Hematopoietic multipotent progenitor cell treated with erythropoietin and hydrocortisone succinate and interleukin-3 and kit ligand, for 17 days (in vitro differentiated cells): ENCODE measurements at regions not wholly inside any gene's neighbourhood (a gene's known extent, or its start where the extent isn't known, plus 50 kb on each side); places are given as distances from the start of the nearest gene placed in this dataset.

Experiments
- DNase-seq: peaks from one replicate; pipeline ENCODE4 v3.0.0-alpha.2; 2015; ENCODE audit warnings: low spot score

DNA sequence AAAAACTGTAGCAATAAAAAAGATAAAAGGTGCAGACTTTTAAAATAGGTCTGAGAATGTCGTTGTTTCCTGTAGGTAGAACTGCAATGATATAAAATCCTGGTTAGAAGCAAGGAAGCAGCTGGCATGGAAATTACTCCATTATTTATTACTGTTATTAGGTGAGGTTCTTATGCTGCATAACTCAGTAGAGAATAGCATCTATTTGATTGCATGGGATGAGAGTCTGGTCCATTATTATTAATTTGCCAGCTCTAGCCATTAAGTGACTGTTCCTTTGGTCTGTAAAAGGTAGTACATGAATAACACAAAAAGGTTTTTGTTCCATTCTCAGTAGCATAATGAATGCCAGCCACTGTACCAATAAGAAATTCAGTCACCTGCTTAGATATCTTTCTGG lies 358.6 kb downstream of the RBM43 start:
- no peak for DNase-seq

DNA sequence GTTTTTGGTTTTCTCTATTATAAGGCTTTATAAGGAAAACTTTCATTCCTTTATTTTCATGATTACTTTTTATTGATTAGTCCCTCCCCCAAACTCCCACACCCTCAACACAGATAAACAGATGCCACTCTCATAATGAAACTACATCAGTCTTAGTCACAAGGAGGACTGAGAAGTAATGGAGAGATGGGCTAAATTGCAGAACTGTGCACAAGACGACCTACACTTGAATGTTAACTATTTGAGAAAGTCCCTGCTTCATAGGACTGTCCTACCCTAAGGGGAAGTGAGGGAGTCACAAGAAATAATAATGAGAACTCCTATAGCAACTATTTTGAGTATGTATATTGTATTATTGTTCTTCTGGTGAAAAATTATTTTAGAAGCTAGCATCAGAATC lies 360.8 kb downstream of the RBM43 start:
- DNase-seq, result no peak

GRCh38 chr2:150895968-150896367 lies 365.7 kb downstream of the RBM43 start:
- no peak for DNase-seq

DNA sequence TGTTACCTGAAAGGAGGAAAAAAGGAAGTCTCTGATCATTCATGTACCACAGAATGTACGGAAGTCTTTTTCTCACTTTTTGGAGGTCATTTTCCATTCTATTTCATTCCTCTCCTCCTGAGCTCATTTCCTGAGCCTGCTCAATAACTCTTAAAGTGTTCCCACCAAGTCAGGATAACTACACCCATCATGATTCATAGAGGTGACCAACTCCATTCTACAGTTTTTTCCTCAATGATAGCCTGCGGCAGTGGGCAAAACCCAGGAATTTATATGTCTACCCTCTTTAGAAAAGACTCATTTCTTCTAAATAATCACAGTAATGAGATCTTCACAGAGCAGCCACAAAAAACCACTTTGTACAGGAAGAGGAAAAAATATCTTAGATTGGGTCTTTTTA lies 372.5 kb downstream of the RBM43 start:
- DNase-seq, result no peak

- DNase-seq, result no peak
Observed at GRCh38 chr2:150888337-150888736, 373.3 kb downstream of the RBM43 start.

- no peak for DNase-seq
Observed at GRCh38 chr2:150887926-150888325, 373.7 kb downstream of the RBM43 start.

- no peak for DNase-seq
Observed at GRCh38 chr2:150885774-150886386, 375.8 kb downstream of the RBM43 start.

DNA sequence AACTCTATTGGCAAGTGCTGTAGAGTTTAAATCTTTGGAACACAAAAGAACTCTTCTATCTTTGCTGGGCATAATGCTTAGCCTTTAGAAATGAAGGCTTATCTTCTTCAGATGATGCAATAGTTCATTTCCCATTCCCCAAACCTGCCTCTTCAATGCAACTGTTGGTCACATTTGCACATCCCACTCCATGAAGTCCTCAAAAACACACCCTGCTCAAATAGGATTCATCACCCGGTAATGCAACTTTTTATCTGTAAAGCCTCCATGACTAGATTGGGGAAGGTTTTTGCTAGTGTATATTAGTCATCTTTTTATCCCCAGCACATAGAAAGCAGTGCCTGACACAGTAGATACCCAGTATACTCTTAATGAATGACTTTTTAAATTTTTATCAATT lies 376.4 kb downstream of the RBM43 start:
- no peak for DNase-seq

DNA sequence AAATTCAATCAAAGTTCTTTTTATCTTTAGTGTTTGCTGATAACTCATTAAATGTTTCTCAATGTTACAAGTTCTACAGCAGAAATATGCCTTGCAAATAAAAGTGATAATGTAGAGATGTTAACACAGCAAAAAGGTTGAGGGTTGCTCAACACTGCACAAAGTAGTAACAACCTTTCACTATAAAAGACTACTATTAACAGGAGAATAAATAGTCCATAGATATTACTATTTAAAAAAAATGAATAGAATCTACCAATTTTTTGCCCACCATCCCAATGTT lies 378.1 kb downstream of the RBM43 start:
- no peak for DNase-seq

DNA sequence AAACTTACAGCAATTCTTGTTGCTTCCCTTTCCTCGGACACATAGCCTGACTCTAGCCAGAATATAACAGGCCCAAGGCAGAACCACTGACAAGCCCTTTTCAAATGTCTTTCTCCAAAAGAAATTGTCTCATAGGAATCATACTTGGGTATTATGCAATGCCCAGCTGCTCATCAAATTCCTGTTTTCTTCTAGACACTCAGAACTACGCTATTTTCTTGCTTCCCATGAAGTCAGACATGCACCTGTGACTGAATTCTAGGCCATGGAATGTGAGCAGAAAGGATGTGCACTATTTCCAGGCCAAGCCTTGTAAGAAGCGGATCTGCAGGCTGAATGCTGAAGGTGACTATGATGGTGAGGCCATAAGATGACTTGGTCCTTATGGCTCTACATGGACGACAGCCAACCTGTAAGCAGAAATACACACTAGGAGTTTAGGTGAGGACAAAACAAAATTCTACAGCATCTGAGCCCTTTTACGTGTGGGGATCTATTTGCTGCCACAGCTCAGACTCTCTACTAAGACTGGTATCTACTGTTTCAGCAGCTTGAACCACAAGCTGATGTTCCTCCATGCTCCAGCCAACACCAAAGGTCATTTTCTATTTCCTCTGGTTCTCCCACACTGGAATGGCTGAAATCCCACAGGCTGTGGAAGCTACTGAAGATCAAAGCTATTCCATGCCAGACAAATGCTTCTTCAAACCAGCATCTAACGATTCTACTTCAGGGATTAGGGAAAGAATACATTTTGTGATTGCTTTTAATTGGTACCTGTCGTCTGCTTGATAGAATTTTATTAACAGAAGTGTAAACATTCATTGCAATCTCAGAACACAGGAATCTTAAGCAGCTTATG lies 378.7 kb downstream of the RBM43 start:
- DNase-seq, result no peak

- no peak for DNase-seq
Observed at GRCh38 chr2:150880986-150881385, 380.7 kb downstream of the RBM43 start.

DNA sequence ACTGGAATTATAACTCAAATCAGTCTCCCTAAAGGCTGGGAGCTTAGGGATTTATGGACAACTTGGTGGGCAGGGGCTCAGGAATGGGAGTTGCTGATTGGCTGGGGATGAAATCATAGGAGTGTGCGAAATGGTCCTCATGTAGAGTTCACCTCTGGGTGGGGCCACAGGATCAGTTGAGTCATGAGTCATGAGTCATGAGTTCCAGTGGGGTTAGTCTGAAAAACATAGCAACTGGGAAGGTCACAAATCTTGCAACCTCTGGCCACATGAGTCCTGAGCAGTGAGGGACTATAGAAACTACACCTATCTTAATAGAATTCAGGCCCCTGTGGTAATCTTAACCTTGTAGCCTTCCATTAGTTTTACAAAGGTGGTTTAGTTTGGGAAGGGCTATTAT lies 383.3 kb downstream of the RBM43 start:
- no peak for DNase-seq

GRCh38 chr2:150876251-150876950 lies 385.3 kb downstream of the RBM43 start:
- no peak for DNase-seq

DNA sequence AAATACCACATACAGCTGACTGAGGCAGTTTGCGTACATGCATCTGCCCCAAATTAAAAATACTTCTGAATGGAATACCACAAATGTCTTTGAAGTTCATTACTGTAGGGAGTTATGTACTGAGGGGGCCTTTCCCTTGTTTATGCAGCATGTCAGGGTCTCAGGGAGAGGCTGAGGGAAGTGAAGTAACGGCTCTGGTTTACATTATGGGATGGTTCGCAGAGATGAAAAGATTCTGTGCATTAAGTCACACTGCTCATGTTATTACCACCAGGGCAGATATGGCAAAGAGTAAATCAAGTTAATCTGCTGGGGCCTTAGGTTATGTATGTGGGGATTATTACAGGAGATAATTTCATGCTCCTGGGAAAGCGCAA lies 385.9 kb upstream of the RND3 start:
- no peak for DNase-seq

- no peak for DNase-seq
Observed at GRCh38 chr2:150872756-150873395, 385.4 kb upstream of the RND3 start.

GRCh38 chr2:150866431-150866830 lies 379.0 kb upstream of the RND3 start:
- no peak for DNase-seq

- no peak for DNase-seq
Observed at GRCh38 chr2:150863691-150864090, 376.2 kb upstream of the RND3 start.

GRCh38 chr2:150860301-150860700 lies 372.8 kb upstream of the RND3 start:
- no peak for DNase-seq

DNA sequence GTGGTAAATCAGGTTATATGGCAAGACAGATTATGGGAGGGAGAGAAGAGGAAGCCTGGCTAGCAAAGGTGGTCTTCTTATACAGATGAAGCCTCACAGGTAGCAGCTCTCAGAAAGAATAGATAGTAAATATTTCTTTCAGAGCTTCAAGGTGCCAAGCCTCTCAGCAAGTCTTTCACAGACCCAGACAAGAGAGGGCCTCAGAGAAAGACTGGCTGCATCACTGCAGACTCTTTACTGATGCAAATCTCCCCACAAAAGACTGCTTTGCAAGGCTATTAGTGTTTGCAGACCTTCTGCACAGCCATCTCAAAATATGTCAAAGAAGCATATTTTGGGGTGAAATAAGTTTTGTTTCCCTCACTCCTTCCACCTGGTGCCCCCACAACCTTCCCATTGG lies 372.4 kb upstream of the RND3 start:
- no peak for DNase-seq

DNA sequence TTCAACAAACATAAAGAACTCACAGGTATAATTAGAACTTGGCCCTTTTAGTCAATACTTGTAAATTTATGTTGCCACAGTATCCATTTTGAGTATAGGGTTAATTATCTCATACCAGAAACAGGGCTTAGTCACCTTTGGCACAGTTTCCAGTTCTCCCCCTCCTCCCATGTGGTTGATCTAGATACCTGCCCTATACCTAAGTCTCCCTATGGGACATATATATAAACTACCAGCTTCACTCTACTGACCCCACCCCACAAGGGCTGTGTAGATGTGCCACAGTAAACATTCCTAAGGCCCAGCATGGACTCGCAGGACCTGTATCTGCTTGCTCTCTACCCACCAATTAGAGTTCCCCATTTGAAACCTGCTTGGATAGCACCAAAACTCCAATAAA lies 371.7 kb upstream of the RND3 start:
- no peak for DNase-seq

GRCh38 chr2:150858382-150858781 lies 370.9 kb upstream of the RND3 start:
- no peak for DNase-seq

- DNase-seq, result no peak
Observed at GRCh38 chr2:150856596-150857281, 369.3 kb upstream of the RND3 start.
